ENCODE measurements at regions not wholly inside any gene's neighbourhood (a gene's known extent, or its start where the extent isn't known, plus 50 kb on each side); places are given as distances from the start of the nearest gene placed in this dataset.

DNA sequence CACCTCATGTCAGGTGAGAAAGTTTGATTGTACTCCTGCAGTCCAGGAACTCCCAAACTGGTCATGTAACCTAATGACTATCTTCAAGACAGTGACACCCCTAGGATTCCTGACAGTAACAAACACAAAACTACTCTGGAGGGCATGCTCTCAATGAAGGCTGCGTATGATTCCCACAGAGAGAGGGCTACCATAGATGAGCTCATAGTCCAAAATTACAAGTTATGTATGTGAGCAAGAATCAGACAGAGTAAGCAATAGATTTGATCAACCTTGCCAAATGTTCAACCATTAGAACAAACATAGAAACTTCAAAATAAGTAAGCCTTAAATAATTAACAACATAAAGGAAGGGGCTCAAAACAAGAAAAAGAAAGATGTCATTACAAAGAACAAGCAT is 158.1 kb downstream of the COPRS start:
- H3K36me3 ChIP-seq (ENCODE audit: control insufficient read depth in 1 of 2, insufficient read depth in 2 of 2, low read length in 2 of 2): no peaks in the 10 kb centered on the region
- no peak overlapping the region for H3K4me3 ChIP-seq (ENCODE audit: low read depth in 1 of 2, low read length in 2 of 2)
- no peak overlapping the region for H3K27ac ChIP-seq (ENCODE audit: low read length)
- H3K9me3 ChIP-seq (ENCODE audit: control insufficient read depth in 1 of 2, low read length in 2 of 2): no peaks in the 10 kb centered on the region
- no peaks in the 10 kb centered on the region for H3K27me3 ChIP-seq (ENCODE audit: low read depth, low read length)
- H3K4me1 ChIP-seq (ENCODE audit: control insufficient read depth in 1 of 2, insufficient read depth in 2 of 2, low read length in 2 of 2): peaks cover 0 to 27% of the 10 kb centered on the region in 2 donors

DNA sequence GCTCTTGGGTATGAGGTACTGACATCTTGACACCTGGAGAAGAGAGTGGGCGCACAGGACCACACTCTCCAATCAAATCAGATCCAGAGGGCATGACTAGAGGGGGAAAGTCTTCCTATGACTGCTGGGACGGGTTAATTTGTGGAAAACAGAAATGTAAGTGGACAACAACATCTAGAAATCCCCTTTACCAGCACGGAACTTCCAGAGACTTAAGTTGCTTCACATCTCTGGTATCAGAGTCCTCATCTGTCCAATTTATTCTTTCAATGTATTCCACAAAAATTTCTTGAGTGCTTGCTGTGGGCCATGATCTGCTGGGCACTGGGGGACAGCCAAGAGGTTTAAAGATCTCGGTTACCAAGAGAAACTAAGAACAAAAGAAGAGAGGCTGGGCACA is 159.2 kb downstream of the COPRS start:
- Histone ChIP-seq H3K27me3 (ENCODE audit: low read depth, low read length) (no peaks in the 10 kb centered on the region), H3K36me3 (ENCODE audit: control insufficient read depth in 1 of 2, insufficient read depth in 2 of 2, low read length in 2 of 2) (no peaks in the 10 kb centered on the region), H3K4me3 (ENCODE audit: low read depth in 1 of 2, low read length in 2 of 2) (no peak overlapping the region), H3K9me3 (ENCODE audit: control insufficient read depth in 1 of 2, low read length in 2 of 2) (no peaks in the 10 kb centered on the region), H3K27ac (ENCODE audit: low read length) (no peak overlapping the region), H3K4me1 (ENCODE audit: control insufficient read depth in 1 of 2, insufficient read depth in 2 of 2, low read length in 2 of 2) (peaks cover 4 to 35% of the 10 kb centered on the region in 2 donors)

DNA sequence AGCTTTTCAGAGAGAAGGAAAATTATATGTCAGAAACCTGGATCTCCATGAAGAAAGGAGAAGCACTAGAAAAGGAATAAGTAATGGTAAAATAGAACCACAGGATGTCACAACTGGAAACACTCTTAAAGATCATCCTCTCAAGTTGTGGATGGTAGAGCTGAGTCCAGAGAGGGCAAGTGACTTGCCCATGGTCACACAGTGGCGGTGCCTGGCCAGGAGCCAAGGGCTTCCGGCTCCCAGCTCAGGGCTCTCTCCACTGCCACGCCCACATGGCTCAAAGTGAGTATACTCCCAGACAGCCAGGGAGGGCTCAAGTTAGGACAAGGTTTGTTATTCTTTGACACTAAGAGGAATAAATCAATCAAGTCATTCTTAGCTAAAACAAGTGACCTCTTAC is 159.8 kb downstream of the COPRS start:
- Histone ChIP-seq H3K27ac (ENCODE audit: low read length) (no peak overlapping the region), H3K4me3 (ENCODE audit: low read depth in 1 of 2, low read length in 2 of 2) (no peak overlapping the region), H3K4me1 (ENCODE audit: control insufficient read depth in 1 of 2, insufficient read depth in 2 of 2, low read length in 2 of 2) (peaks cover 4 to 41% of the 10 kb centered on the region in 2 donors), H3K9me3 (ENCODE audit: control insufficient read depth in 1 of 2, low read length in 2 of 2) (no peaks in the 10 kb centered on the region), H3K36me3 (ENCODE audit: control insufficient read depth in 1 of 2, insufficient read depth in 2 of 2, low read length in 2 of 2) (no peaks in the 10 kb centered on the region), H3K27me3 (ENCODE audit: low read depth, low read length) (no peaks in the 10 kb centered on the region)

DNA sequence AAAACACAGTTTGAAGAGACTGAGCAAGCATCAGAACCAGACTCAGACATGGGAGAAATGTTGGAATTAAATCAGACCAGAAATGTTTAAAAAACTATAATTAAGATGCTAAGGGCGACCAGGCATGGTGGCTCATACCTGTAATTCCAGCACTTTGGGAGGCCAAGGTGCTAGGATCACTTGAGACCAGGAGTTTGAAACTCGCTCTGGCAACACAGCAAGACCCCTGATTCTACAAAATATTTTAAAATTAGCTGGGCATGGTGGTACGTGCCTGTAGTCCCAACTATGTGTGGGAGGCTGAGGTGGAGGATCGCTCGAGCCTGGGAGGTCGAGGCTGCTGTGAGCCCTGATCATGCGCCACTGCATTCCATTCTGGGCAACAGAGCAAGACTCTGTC is 160.3 kb downstream of the COPRS start:
- Histone ChIP-seq H3K27me3 (ENCODE audit: low read depth, low read length) (no peaks in the 10 kb centered on the region), H3K4me3 (ENCODE audit: low read depth in 1 of 2, low read length in 2 of 2) (no peak overlapping the region), H3K36me3 (ENCODE audit: control insufficient read depth in 1 of 2, insufficient read depth in 2 of 2, low read length in 2 of 2) (no peaks in the 10 kb centered on the region), H3K9me3 (ENCODE audit: control insufficient read depth in 1 of 2, low read length in 2 of 2) (no peaks in the 10 kb centered on the region), H3K27ac (ENCODE audit: low read length) (no peak overlapping the region), H3K4me1 (ENCODE audit: control insufficient read depth in 1 of 2, insufficient read depth in 2 of 2, low read length in 2 of 2) (peaks cover 8 to 46% of the 10 kb centered on the region in 2 donors)

DNA sequence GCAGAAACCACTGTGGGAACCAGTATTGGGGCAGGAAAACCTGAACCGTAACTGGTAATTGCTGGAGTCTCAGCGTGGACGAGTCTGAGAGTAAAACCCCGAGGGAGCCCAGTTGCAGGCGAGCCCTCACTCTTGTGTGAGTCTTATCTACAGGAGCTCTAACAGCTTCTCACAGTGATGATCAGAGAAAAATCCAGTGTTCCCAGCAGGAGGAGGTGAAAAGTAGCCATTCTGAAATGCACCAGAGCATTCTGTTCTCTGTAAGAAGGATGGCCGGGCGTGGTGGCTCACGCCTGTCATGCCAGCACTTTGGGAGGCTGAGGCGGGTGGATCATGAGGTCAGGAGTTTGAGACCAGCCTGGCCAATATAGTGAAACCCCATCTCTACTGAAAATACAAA is 161.2 kb downstream of the COPRS start:
- peaks cover 8 to 55% of the 10 kb centered on the region in 2 donors for H3K4me1 ChIP-seq (ENCODE audit: control insufficient read depth in 1 of 2, insufficient read depth in 2 of 2, low read length in 2 of 2)
- no peak overlapping the region for H3K4me3 ChIP-seq (ENCODE audit: low read depth in 1 of 2, low read length in 2 of 2)
- no peak overlapping the region for H3K27ac ChIP-seq (ENCODE audit: low read length)
- no peaks in the 10 kb centered on the region for H3K9me3 ChIP-seq (ENCODE audit: control insufficient read depth in 1 of 2, low read length in 2 of 2)
- H3K27me3 ChIP-seq (ENCODE audit: low read depth, low read length): no peaks in the 10 kb centered on the region
- H3K36me3 ChIP-seq (ENCODE audit: control insufficient read depth in 1 of 2, insufficient read depth in 2 of 2, low read length in 2 of 2): no peaks in the 10 kb centered on the region

DNA sequence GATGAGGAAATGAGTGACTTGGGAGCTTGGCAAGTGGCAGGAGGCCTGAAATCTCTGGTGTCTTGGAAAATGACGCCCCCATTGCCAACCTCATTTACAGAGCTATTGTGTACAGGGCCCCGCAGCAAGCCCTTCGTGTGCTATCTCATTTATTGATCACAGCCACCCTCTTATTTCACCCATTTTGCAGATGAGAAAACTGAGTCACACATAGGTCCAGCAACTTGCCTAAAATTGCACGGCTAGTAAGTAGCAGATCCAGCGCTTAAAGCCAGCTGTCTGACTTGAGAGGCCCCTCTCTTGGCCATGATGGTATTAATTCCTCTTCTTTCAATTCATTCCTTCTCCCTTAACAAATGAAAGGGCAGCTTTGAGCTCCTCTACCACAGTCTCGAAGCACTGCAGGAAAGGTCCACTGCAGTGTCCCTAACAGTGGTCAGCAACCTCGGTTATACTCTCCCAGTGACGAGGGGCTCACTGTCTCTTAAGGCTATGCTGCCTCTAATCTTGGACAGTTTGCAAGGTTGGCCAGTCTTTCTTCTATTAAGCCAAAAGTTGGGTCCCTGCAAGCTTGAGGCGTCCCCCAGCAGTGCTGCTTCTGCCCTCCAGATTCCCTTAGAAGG is 162.2 kb downstream of the COPRS start:
- no peak overlapping the region for H3K27ac ChIP-seq (ENCODE audit: low read length)
- H3K27me3 ChIP-seq (ENCODE audit: low read depth, low read length): no peaks in the 10 kb centered on the region
- H3K4me3 ChIP-seq (ENCODE audit: low read depth in 1 of 2, low read length in 2 of 2): no peak overlapping the region
- peaks cover 8 to 65% of the 10 kb centered on the region in 2 donors for H3K4me1 ChIP-seq (ENCODE audit: control insufficient read depth in 1 of 2, insufficient read depth in 2 of 2, low read length in 2 of 2)
- H3K9me3 ChIP-seq (ENCODE audit: control insufficient read depth in 1 of 2, low read length in 2 of 2): no peaks in the 10 kb centered on the region
- no peaks in the 10 kb centered on the region for H3K36me3 ChIP-seq (ENCODE audit: control insufficient read depth in 1 of 2, insufficient read depth in 2 of 2, low read length in 2 of 2)

DNA sequence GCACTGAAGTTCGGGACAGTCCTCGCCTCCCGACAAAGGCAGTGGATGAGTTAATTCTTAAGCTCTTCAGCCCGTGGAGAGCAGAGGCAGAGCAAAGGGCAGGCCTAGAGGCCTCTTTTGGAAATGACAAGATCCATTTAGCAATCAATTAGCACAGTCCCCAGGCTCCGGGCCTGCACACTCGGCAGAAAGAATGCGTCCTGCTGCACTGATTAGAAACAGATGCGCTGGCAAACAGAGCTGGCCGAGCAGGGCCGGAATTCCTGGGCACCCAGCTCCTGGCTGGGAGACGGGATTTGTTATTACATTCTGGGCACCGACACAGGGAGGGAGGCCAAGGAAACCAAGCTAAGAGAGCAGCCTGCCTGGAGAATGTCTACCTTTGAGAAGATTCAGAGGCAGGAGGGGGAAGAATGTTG is 162.9 kb downstream of the COPRS start:
- H3K36me3 ChIP-seq (ENCODE audit: control insufficient read depth in 1 of 2, insufficient read depth in 2 of 2, low read length in 2 of 2): no peaks in the 10 kb centered on the region
- no peaks in the 10 kb centered on the region for H3K27me3 ChIP-seq (ENCODE audit: low read depth, low read length)
- no peaks in the 10 kb centered on the region for H3K9me3 ChIP-seq (ENCODE audit: control insufficient read depth in 1 of 2, low read length in 2 of 2)
- peak overlapping the region; percentile 19 for H3K27ac ChIP-seq (ENCODE audit: low read length)
- peaks cover 8 to 70% of the 10 kb centered on the region in 2 donors for H3K4me1 ChIP-seq (ENCODE audit: control insufficient read depth in 1 of 2, insufficient read depth in 2 of 2, low read length in 2 of 2)
- no peak overlapping the region for H3K4me3 ChIP-seq (ENCODE audit: low read depth in 1 of 2, low read length in 2 of 2)

DNA sequence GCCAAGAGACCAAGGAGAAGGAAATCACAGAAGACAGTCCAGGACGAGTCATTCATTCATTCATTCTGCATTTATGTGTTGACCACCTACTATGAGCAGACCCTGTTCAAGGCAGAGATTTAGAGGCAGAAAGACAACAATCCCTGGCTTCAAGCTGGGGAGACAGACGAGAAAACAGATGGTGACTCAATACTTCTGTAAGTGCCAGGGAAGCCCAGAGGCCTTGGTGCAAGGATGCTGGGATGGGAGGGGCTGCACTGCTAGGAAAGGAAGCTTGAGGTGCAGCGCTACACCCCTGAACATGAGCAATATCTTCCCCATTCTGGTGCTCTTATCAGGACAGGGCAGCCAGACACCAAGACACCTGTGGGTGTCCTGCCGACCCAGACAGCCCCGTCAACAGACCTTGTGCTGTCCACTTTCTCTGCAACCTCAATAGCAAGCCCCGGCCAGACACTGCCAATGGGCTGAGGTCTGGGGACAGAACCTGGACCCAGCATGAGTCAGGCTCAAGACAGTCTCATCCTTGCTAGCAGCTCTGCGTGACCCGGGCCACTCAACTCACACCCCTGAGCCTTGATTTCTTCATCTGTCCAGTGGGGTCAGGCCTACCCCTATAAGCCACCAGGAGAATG is 163.5 kb downstream of the COPRS start:
- Histone ChIP-seq H3K4me1 (ENCODE audit: control insufficient read depth in 1 of 2, insufficient read depth in 2 of 2, low read length in 2 of 2) (peaks cover 8 to 70% of the 10 kb centered on the region in 2 donors), H3K27ac (ENCODE audit: low read length) (peak overlapping the region; percentile 19), H3K27me3 (ENCODE audit: low read depth, low read length) (no peaks in the 10 kb centered on the region), H3K4me3 (ENCODE audit: low read depth in 1 of 2, low read length in 2 of 2) (no peak overlapping the region), H3K9me3 (ENCODE audit: control insufficient read depth in 1 of 2, low read length in 2 of 2) (no peaks in the 10 kb centered on the region), H3K36me3 (ENCODE audit: control insufficient read depth in 1 of 2, insufficient read depth in 2 of 2, low read length in 2 of 2) (no peaks in the 10 kb centered on the region)

DNA sequence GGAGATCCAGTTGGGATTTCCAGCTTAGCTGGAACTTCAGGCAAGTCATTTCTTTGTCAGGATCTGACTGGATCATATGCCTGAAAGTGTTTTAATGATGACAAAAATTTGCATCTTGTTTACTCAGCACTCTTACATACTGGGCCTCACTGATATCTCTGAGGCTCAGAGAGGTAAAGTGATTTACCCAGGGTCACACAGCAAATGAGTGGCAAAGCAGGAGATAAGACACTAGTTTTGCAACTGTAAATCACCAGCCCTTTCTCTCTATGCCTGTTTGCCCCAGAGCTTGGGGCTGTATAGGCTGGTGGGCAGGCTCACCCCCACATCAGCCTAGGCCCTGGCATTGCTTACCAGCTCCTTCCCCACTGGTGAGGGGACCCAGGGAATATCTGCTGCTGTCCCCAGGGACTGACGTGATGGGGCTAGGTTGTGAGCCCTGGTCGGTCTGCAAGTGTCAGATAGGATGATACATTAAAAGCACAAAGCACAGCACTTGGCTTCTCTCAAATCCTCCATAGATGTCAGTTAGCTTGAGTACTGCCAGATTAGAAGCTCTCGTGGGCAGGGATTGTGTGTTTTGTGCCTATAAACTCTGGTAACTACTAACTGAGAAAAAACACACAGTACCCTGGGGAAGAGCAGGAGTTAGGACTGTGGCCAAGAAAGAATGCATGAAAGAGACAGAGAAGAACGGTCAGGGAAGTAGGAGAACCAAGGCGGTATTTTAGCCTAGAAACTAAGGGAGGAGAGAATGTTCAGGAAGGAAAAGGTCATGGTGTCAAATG is 165.4 kb downstream of the COPRS start:
- no peaks in the 10 kb centered on the region for H3K36me3 ChIP-seq (ENCODE audit: control insufficient read depth in 1 of 2, insufficient read depth in 2 of 2, low read length in 2 of 2)
- peaks cover 8 to 66% of the 10 kb centered on the region in 2 donors for H3K4me1 ChIP-seq (ENCODE audit: control insufficient read depth in 1 of 2, insufficient read depth in 2 of 2, low read length in 2 of 2)
- peak overlapping the region; percentile 16 for H3K27ac ChIP-seq (ENCODE audit: low read length)

DNA sequence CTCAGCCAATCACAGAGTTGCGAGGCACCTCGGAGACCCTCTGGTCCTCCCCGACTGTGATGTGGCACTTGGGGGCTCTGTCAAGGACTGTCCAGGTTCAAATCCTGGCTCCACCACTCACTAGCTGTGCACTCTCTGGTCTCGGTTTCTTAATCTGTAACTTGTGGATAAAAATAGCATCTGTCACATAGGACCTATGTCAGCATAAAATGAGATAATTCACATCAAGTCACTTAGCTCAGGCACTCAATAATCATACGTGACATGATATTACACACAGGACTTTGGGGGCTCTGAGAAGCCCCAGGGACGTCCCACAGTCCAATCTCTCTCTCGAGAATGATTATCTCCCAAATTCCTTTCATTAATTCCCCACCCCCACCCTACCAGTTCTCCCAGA is 166.4 kb downstream of the COPRS start:
- H3K27ac ChIP-seq (ENCODE audit: low read length): no peak overlapping the region
- peaks cover 8 to 58% of the 10 kb centered on the region in 2 donors for H3K4me1 ChIP-seq (ENCODE audit: control insufficient read depth in 1 of 2, insufficient read depth in 2 of 2, low read length in 2 of 2)
- H3K27me3 ChIP-seq (ENCODE audit: low read depth, low read length): no peaks in the 10 kb centered on the region
- no peaks in the 10 kb centered on the region for H3K36me3 ChIP-seq (ENCODE audit: control insufficient read depth in 1 of 2, insufficient read depth in 2 of 2, low read length in 2 of 2)
- H3K4me3 ChIP-seq (ENCODE audit: low read depth in 1 of 2, low read length in 2 of 2): no peak overlapping the region
- no peaks in the 10 kb centered on the region for H3K9me3 ChIP-seq (ENCODE audit: control insufficient read depth in 1 of 2, low read length in 2 of 2)

More for the DNA sequence above, 165.4 kb downstream of the COPRS start:
- Histone ChIP-seq H3K27me3 (ENCODE audit: low read depth, low read length) (no peaks in the 10 kb centered on the region), H3K9me3 (ENCODE audit: control insufficient read depth in 1 of 2, low read length in 2 of 2) (no peaks in the 10 kb centered on the region), H3K4me3 (ENCODE audit: low read depth in 1 of 2, low read length in 2 of 2) (no peak overlapping the region)

DNA sequence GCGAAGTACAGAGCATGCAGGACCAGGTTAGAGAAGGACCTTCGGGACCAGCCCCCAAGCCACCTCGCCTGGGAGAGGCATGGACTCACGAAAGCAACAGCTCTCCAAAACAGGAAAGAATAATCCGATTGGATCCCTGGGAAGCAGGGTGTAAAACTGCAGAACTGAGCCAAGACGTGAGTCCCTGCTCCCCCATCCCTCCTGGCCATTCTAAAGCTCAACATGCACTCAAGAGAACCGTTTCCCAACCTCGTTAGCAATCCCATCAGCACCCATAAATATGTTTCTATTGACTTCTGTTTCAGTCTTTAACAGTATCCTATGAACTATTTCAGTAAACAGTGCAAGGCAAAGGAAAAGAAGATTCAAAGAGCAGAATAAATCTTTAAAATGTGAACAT is 167.0 kb downstream of the COPRS start:
- no peaks in the 10 kb centered on the region for H3K36me3 ChIP-seq (ENCODE audit: control insufficient read depth in 1 of 2, insufficient read depth in 2 of 2, low read length in 2 of 2)
- H3K4me3 ChIP-seq (ENCODE audit: low read depth in 1 of 2, low read length in 2 of 2): no peak overlapping the region
- no peaks in the 10 kb centered on the region for H3K9me3 ChIP-seq (ENCODE audit: control insufficient read depth in 1 of 2, low read length in 2 of 2)
- H3K27ac ChIP-seq (ENCODE audit: low read length): no peak overlapping the region
- no peaks in the 10 kb centered on the region for H3K27me3 ChIP-seq (ENCODE audit: low read depth, low read length)
- peaks cover 8 to 52% of the 10 kb centered on the region in 2 donors for H3K4me1 ChIP-seq (ENCODE audit: control insufficient read depth in 1 of 2, insufficient read depth in 2 of 2, low read length in 2 of 2)

Measured in muscle layer of duodenum (tissue), 2 donors.